GM12878 (cell line): ENCODE measurements at regions not wholly inside any gene's neighbourhood (a gene's known extent, or its start where the extent isn't known, plus 50 kb on each side); places are given as distances from the start of the nearest gene placed in this dataset.

Source experiments
- ATAC-seq: fragments of 200-7000 bp; cut with Tn5 transposase; 3 replicates; pipeline ENCODE4 v1.9.1; 2020; ENCODE audit warnings: mild to moderate bottlenecking, moderate library complexity
- BruUV-seq: library from RNA; stranded (reverse); fragments of 400-500 nt; replicated peaks from 2 replicates; lab custom pipeline; 2021; lab: Mats Ljungman, UMichigan
- CTCF ChIA-PET: fragments of 300-600 bp; sonication (Branson Sonifier 250); formaldehyde crosslinking; extraction: SDS; loops from one replicate; lab custom pipeline; 2021; ENCODE audit warnings: inconsistent platforms; lab: Yijun Ruan, JAX
- POLR2A ChIA-PET: fragments of 350-600 bp; formaldehyde crosslinking; extraction: SDS; loops from one replicate; lab custom pipeline; 2021; ENCODE audit warnings: inconsistent platforms; lab: Charles Lee
- RAD21 ChIA-PET: fragments of 300-600 bp; sonication (Branson Sonifier 250); formaldehyde crosslinking; loops from one replicate; lab custom pipeline; 2023; ENCODE audit warnings: antibody characterized with exemption; ENCODE audit not compliant: unreplicated experiment; lab: Charles Lee
- SMC1A ChIA-PET: fragments of 300-600 bp; sonication (Branson Sonifier 250); formaldehyde crosslinking; loops from one replicate; lab custom pipeline; 2023; ENCODE audit not compliant: unreplicated experiment, uncharacterized antibody; lab: Charles Lee
- DNase-seq: peaks from one replicate; pipeline ENCODE4 v3.0.0-alpha.2; 2011; ENCODE audit warnings: low read depth, low spot score
- FAIRE-seq: peaks from 3 replicates; lab custom pipeline; 2011; peaks lifted over from hg19 to GRCh38; lab: Jason Lieb, UNC
- H2AFZ ChIP-seq: 2 replicates; pipeline ENCODE4 v1.6.0; 2011; ENCODE audit warnings: low read depth, low read length, control low read depth; ENCODE audit not compliant: control insufficient read depth
- H3K27ac ChIP-seq: 2 replicates; pipeline ENCODE4 v1.5.1; 2011; ENCODE audit warnings: control low read depth; ENCODE audit not compliant: control insufficient read depth, insufficient read depth
- H3K27me3 ChIP-seq, 2 experiments: replicated peaks in 1 of 2; 2 replicates each; pipeline versions ENCODE4 v1.6.0 to v1.6.1; 2011; ENCODE audit warnings: low read length in 1 of 2; ENCODE audit not compliant: control insufficient read depth in 2 of 2, insufficient read depth in 2 of 2
- H3K36me3 ChIP-seq, 2 experiments: 2 replicates each; pipeline ENCODE4 v1.5.1; 2011; ENCODE audit warnings: low read length in 1 of 2; ENCODE audit not compliant: control insufficient read depth in 2 of 2, insufficient read depth in 2 of 2
- H3K4me1 ChIP-seq: 2 replicates; pipeline ENCODE4 v1.6.1; 2011; ENCODE audit warnings: mild to moderate bottlenecking, low read length, moderate library complexity, mixed read lengths; ENCODE audit not compliant: control insufficient read depth, insufficient read depth
- H3K4me2 ChIP-seq: 2 replicates; pipeline ENCODE4 v1.6.0; 2011; ENCODE audit warnings: control low read depth; ENCODE audit not compliant: control insufficient read depth, insufficient read depth
- H3K4me3 ChIP-seq: fragments of 200-600 bp; sonication (generic); 2 replicates; pipeline ENCODE4 v1.5.1; 2016
- H3K79me2 ChIP-seq: 2 replicates; pipeline ENCODE4 v1.6.0; 2011; ENCODE audit warnings: low read length; ENCODE audit not compliant: control insufficient read depth, insufficient read depth
- H3K9ac ChIP-seq: 2 replicates; pipeline ENCODE4 v1.8.0; 2011; ENCODE audit warnings: low read length, control low read depth, mixed read lengths; ENCODE audit not compliant: control insufficient read depth, insufficient read depth
- H3K9me3 ChIP-seq: replicated peaks from 3 replicates; pipeline ENCODE4 v1.5.1; 2011; ENCODE audit warnings: mild to moderate bottlenecking, low read length; ENCODE audit not compliant: control insufficient read depth, insufficient read depth
- H4K20me1 ChIP-seq: 2 replicates; pipeline ENCODE4 v1.6.0; 2011; ENCODE audit not compliant: control insufficient read depth, insufficient read depth
- CREB1 ChIP-seq: IDR thresholded peaks from 2 replicates; pipeline ENCODE4 v1.6.1; 2012; ENCODE audit warnings: low read depth, mild to moderate bottlenecking, inconsistent platforms
- NR2F1 ChIP-seq: fragments of 450-650 bp; conservative IDR thresholded peaks from 2 replicates; pipeline ENCODE4 v1.6.1; 2017; ENCODE audit warnings: mild to moderate bottlenecking
- SPI1 ChIP-seq: IDR thresholded peaks from 2 replicates; pipeline ENCODE4 v1.6.1; 2011; ENCODE audit warnings: low read depth, mild to moderate bottlenecking, low read length, moderate library complexity, borderline replicate concordance; ENCODE audit not compliant: insufficient read depth
- WGBS: methylation state at CpG from one replicate; pipeline ENCODE4 v1.1.6; 2016; ENCODE audit warnings: low lambda C conversion rate; ENCODE audit not compliant: insufficient replicate concordance, insufficient coverage; ENCODE audit errors: missing lambda C conversion rate; 5-methylcytosine and 5-hydroxymethylcytosine counted together
- in situ Hi-C: fragments of 300-500 bp; cut with MboI; formaldehyde crosslinking; loops from 9 replicates; pipeline ENCODE4 v1.14.3; 2018; ENCODE audit warnings: mixed read lengths
- intact Hi-C: fragments of 100-400 bp; cut with micrococcal nuclease; formaldehyde crosslinking; loops from one replicate; pipeline ENCODE4 v1.14.2; 2022; ENCODE audit not compliant: unreplicated experiment
- TF ChIP-seq, protein P1 (sequence below): fragments of 150-350 bp; IDR thresholded peaks from 2 replicates; pipeline ENCODE4 v1.6.1; 2016; ENCODE audit warnings: low read depth, low read length
- TF ChIP-seq, protein P2 (sequence below): fragments of 450-650 bp; IDR thresholded peaks from 2 replicates; pipeline ENCODE4 v1.6.1; 2017; ENCODE audit warnings: mild to moderate bottlenecking
- TF ChIP-seq, protein P3 (sequence below): fragments of 450-650 bp; conservative IDR thresholded peaks from 2 replicates; pipeline ENCODE4 v1.6.1; 2017; ENCODE audit warnings: mild to moderate bottlenecking, moderate library complexity

DNA sequence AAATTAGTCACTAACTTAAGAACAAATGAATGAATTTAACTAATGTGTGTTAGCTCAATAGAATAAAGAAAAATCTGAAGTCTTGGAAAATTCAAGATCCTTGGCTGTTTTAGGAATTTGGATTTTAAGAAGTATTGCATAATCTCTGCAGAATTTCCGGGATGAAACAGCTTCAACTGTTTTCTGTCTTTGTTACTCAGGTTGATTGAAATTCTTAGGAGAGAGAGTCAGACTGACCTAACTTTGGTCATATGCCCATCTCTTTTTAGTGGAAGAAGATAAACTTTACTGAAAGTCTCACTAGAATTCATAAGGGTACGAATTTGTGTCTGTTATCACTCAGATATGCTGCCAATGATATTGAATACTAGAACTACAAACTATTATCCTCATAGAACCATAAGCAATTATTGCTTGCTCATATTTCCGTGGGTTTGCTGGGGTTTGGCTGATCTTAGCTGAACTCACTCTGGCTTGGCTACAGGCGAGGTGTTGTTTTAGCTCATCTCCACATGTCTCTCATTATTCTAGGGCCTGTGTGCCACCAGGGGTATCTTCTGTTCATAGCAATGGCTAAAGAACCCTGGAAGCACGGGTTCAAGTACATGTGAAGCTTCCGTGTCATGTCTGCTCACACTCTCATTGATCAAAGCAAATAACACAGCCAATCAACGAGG lies 257.4 kb upstream of the NOVA1 start:
- ATAC-seq (no peak), FAIRE-seq (no peak)
- POLR2A ChIA-PET = no interaction called here

DNA sequence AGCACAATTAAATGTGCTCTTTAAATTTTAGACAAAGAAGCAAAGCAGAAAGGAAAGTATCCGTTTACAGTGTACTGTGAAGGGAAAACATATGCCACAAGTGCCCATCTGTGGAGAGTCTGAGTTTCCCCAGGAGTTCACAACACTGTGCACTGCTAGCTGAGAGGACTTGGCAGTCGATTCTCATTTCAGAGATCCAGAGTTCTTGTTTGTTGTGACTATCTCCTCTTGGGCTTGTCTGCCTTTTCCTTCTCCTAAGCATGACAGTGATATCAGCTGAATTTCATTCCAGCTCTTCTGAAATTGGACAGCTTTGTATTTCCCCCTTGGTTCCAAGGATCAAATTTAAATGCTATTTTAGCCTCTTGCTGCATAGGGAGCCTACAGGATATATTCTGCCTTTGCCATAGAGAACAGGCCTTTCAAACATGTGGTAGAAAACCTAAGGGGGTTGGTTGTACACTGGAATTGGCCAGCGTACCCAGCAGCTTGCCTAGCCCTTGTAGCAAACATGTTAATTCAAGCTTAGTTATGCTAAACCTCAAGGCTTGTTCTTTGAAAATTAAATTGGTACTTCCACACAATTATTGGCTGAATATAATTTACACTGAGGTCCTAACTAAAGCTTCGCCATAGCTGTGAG lies 259.2 kb upstream of the NOVA1 start:
- no peak overlapping the region for H3K4me2 ChIP-seq
- ChIA-PET CTCF (no interaction called here), RAD21 (interaction anchor here (0.6 kb wide), 1 partner anchor 411 kb away, joined by 3 read pairs; no protein-coding TSS in a partner anchor), SMC1A (interaction anchor here (1.0 kb wide), 1 partner anchor 16 kb away, joined by 3 read pairs; no protein-coding TSS in a partner anchor), POLR2A (no interaction called here)
- H3K4me1 ChIP-seq = no peaks in the 10 kb centered on the region
- no peak overlapping the region for H3K4me3 ChIP-seq
- intact Hi-C loops = no loop called here
- BruUV-seq = no TSS peak
- DNase-seq = no peak
- H3K9ac ChIP-seq = no peak overlapping the region
- no peaks in the 10 kb centered on the region for H3K36me3 ChIP-seq
- no peak for FAIRE-seq
- no peak overlapping the region for H2AFZ ChIP-seq
- no peak for ATAC-seq
- WGBS = 7% methylated on average over 4 of the region's 4 CpGs
- no peaks in the 10 kb centered on the region for H4K20me1 ChIP-seq
- H3K9me3 ChIP-seq = no peaks in the 10 kb centered on the region
- H3K79me2 ChIP-seq = no peaks in the 10 kb centered on the region
- in situ Hi-C loops = no loop called here
- H3K27me3 ChIP-seq = no peaks in the 10 kb centered on the region
- no peak overlapping the region for H3K27ac ChIP-seq
- TF ChIP-seq, protein P1, sequence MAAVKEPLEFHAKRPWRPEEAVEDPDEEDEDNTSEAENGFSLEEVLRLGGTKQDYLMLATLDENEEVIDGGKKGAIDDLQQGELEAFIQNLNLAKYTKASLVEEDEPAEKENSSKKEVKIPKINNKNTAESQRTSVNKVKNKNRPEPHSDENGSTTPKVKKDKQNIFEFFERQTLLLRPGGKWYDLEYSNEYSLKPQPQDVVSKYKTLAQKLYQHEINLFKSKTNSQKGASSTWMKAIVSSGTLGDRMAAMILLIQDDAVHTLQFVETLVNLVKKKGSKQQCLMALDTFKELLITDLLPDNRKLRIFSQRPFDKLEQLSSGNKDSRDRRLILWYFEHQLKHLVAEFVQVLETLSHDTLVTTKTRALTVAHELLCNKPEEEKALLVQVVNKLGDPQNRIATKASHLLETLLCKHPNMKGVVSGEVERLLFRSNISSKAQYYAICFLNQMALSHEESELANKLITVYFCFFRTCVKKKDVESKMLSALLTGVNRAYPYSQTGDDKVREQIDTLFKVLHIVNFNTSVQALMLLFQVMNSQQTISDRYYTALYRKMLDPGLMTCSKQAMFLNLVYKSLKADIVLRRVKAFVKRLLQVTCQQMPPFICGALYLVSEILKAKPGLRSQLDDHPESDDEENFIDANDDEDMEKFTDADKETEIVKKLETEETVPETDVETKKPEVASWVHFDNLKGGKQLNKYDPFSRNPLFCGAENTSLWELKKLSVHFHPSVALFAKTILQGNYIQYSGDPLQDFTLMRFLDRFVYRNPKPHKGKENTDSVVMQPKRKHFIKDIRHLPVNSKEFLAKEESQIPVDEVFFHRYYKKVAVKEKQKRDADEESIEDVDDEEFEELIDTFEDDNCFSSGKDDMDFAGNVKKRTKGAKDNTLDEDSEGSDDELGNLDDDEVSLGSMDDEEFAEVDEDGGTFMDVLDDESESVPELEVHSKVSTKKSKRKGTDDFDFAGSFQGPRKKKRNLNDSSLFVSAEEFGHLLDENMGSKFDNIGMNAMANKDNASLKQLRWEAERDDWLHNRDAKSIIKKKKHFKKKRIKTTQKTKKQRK = no peak
- TF ChIP-seq, protein P2, sequence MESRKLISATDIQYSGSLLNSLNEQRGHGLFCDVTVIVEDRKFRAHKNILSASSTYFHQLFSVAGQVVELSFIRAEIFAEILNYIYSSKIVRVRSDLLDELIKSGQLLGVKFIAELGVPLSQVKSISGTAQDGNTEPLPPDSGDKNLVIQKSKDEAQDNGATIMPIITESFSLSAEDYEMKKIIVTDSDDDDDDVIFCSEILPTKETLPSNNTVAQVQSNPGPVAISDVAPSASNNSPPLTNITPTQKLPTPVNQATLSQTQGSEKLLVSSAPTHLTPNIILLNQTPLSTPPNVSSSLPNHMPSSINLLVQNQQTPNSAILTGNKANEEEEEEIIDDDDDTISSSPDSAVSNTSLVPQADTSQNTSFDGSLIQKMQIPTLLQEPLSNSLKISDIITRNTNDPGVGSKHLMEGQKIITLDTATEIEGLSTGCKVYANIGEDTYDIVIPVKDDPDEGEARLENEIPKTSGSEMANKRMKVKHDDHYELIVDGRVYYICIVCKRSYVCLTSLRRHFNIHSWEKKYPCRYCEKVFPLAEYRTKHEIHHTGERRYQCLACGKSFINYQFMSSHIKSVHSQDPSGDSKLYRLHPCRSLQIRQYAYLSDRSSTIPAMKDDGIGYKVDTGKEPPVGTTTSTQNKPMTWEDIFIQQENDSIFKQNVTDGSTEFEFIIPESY = no peak
- TF ChIP-seq, protein P3, sequence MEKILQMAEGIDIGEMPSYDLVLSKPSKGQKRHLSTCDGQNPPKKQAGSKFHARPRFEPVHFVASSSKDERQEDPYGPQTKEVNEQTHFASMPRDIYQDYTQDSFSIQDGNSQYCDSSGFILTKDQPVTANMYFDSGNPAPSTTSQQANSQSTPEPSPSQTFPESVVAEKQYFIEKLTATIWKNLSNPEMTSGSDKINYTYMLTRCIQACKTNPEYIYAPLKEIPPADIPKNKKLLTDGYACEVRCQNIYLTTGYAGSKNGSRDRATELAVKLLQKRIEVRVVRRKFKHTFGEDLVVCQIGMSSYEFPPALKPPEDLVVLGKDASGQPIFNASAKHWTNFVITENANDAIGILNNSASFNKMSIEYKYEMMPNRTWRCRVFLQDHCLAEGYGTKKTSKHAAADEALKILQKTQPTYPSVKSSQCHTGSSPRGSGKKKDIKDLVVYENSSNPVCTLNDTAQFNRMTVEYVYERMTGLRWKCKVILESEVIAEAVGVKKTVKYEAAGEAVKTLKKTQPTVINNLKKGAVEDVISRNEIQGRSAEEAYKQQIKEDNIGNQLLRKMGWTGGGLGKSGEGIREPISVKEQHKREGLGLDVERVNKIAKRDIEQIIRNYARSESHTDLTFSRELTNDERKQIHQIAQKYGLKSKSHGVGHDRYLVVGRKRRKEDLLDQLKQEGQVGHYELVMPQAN = no peak
- TF ChIP-seq CREB1 = no peak
- TF ChIP-seq SPI1 = no peak

More for the DNA sequence above, 257.4 kb upstream of the NOVA1 start:
- H3K4me3 ChIP-seq = no peak overlapping the region
- H4K20me1 ChIP-seq = no peaks in the 10 kb centered on the region
- H3K79me2 ChIP-seq = no peaks in the 10 kb centered on the region
- H3K36me3 ChIP-seq = no peaks in the 10 kb centered on the region
- WGBS = 1% methylated on average over 7 of the region's 7 CpGs
- H3K4me2 ChIP-seq = no peak overlapping the region
- no peak for DNase-seq
- intact Hi-C loops (no loop called here), in situ Hi-C loops (no loop called here)
- no peak for TF ChIP-seq NR2F1
- H3K9me3 ChIP-seq = no peaks in the 10 kb centered on the region
- CTCF ChIA-PET = no interaction called here
- SMC1A ChIA-PET = interaction anchor here (1.0 kb wide), 1 partner anchor 20 kb away, joined by 6 read pairs; no protein-coding TSS in a partner anchor
- no peak overlapping the region for H3K9ac ChIP-seq
- no peaks in the 10 kb centered on the region for H3K27me3 ChIP-seq
- no peak overlapping the region for H3K27ac ChIP-seq
- no TSS peak for BruUV-seq
- RAD21 ChIA-PET = no interaction called here
- no peaks in the 10 kb centered on the region for H3K4me1 ChIP-seq
- H2AFZ ChIP-seq = no peak overlapping the region
